ENCODE measurements at regions not wholly inside any gene's neighbourhood (a gene's known extent, or its start where the extent isn't known, plus 50 kb on each side); places are given as distances from the start of the nearest gene placed in this dataset.

- Histone ChIP-seq H3K4me2 (ENCODE audit: low read length) (no peak overlapping the region), H2AFZ (ENCODE audit: low read depth, low read length, poor library complexity, severe bottlenecking) (no peak overlapping the region), H3K9me3 (ENCODE audit: control insufficient read depth in 1 of 2, insufficient read depth in 1 of 2, low read depth in 1 of 2, low read length in 2 of 2) (no peaks in the 10 kb centered on the region), H3K4me1 (ENCODE audit: control insufficient read depth in 1 of 2, insufficient read depth in 2 of 2, low read length in 2 of 2) (peaks cover 2 to 4% of the 10 kb centered on the region in 2 experiments; a peak in 2 of 4 replicates), H3K79me2 (ENCODE audit: insufficient read depth, low read length) (no peaks in the 10 kb centered on the region), H3K27ac (ENCODE audit: low read depth, low read length) (no peak overlapping the region), H3K4me3 (replicated peaks in 1 of 2; ENCODE audit: low read depth in 1 of 2, low read length in 2 of 2) (no peak overlapping the region), H3K9ac (ENCODE audit: low read length) (no peak overlapping the region), H3K36me3 (ENCODE audit: control insufficient read depth in 1 of 2, insufficient read depth in 2 of 2, low read length in 2 of 2) (no peaks in the 10 kb centered on the region), H4K20me1 (ENCODE audit: insufficient read depth) (no peaks in the 10 kb centered on the region), H3K9me2 (ENCODE audit: insufficient read depth) (no peaks in the 10 kb centered on the region), H3K27me3 (ENCODE audit: insufficient read depth, low read length) (peaks cover 51% of the 10 kb centered on the region)
- ATAC-seq = no peak
- ChIA-PET POLR2A (no interaction called here), CTCF (no interaction called here), RAD21 (ENCODE audit: low non-redundant PET in 1 of 2, low total read pairs in 2 of 2, uncharacterized antibody in 2 of 2, unreplicated experiment in 2 of 2) (no interaction called here)
- DNase-seq (ENCODE audit: low read depth, low spot score) = no peak
- TF ChIP-seq CBX3 (IDR thresholded peaks at IDR 0.05; ENCODE audit: low read depth) = no peak
- no peak for TF ChIP-seq ATF3 (IDR thresholded peaks at IDR 0.05)
- no peak for TF ChIP-seq SIN3A (IDR thresholded peaks at IDR 0.05; ENCODE audit: low read depth)
- TF ChIP-seq EZH2 (IDR thresholded peaks at IDR 0.05) = no peak
- TF ChIP-seq POLR2AphosphoS5 (IDR thresholded peaks at IDR 0.05; ENCODE audit: low read depth, low read length) = no peak
- TF ChIP-seq CTCF (IDR thresholded peaks at IDR 0.05 in 2 of 3, conservative IDR thresholded peaks at IDR 0.05 in 1 of 3; ENCODE audit: borderline replicate concordance in 1 of 3, insufficient read depth in 1 of 3, low read depth in 2 of 3, low read length in 2 of 3) = no peak
- no peak for TF ChIP-seq ELF1 (IDR thresholded peaks at IDR 0.05; ENCODE audit: borderline replicate concordance, low read depth)
- TF ChIP-seq MAX (IDR thresholded peaks at IDR 0.05) = no peak
- no peak for TF ChIP-seq FOSL1 (IDR thresholded peaks at IDR 0.05; ENCODE audit: low read depth)
- TF ChIP-seq YY1 (IDR thresholded peaks at IDR 0.05; ENCODE audit: extremely low read depth, insufficient replicate concordance, low read depth, low read length) = no peak
- TF ChIP-seq TCF7L2 (IDR thresholded peaks at IDR 0.05; ENCODE audit: borderline replicate concordance, extremely low read depth, insufficient read depth, insufficient read length) = no peak
- no peak for TF ChIP-seq EZH2phosphoT487 (IDR thresholded peaks at IDR 0.05; ENCODE audit: borderline replicate concordance)
- no peak for TF ChIP-seq ZFX (IDR thresholded peaks at IDR 0.05)
- no peak for TF ChIP-seq REST (IDR thresholded peaks at IDR 0.05; ENCODE audit: low read depth)
- TF ChIP-seq JUND (IDR thresholded peaks at IDR 0.05) = no peak
- no peak for TF ChIP-seq SP1 (IDR thresholded peaks at IDR 0.05; ENCODE audit: low read depth)
- no TSS peak for BruUV-seq (replicated peaks)
- intact Hi-C loops (cut with micrococcal nuclease) = no loop called here
Observed at GRCh38 chr1:18541046-18541795, 60.5 kb downstream of the KLHDC7A start.

All from HCT116 (cell line).